NK-92 treated with Interleukin-12 subunit alpha and Interleukin-12 subunit beta, amount 100 ng/mL, for 24 hours (cell line): ENCODE measurements at regions not wholly inside any gene's neighbourhood (a gene's known extent, or its start where the extent isn't known, plus 50 kb on each side); places are given as distances from the start of the nearest gene placed in this dataset.

Experiments
- DNase-seq: peaks from one replicate; lab custom pipeline; 2025; lab: John Stamatoyannopoulos, UW

GRCh38 chr18:1564793-1565192, 660.1 kb downstream of the ADCYAP1 start:
- DNase-seq, result no peak

GRCh38 chr18:1571206-1571605, 666.5 kb downstream of the ADCYAP1 start:
- no peak for DNase-seq

GRCh38 chr18:1573732-1574131, 669.1 kb downstream of the ADCYAP1 start:
- DNase-seq, result no peak

GRCh38 chr18:1575084-1575483, 670.4 kb downstream of the ADCYAP1 start:
- DNase-seq, result no peak

- no peak for DNase-seq
These were observed 673.8 kb downstream of the ADCYAP1 start for GRCh38 chr18:1578505-1578904.

- DNase-seq, result no peak
These were observed 676.9 kb downstream of the ADCYAP1 start for GRCh38 chr18:1581581-1581980.

- no peak for DNase-seq
These were observed 681.3 kb downstream of the ADCYAP1 start for GRCh38 chr18:1585881-1586488.

GRCh38 chr18:1593091-1593490, 688.4 kb downstream of the ADCYAP1 start:
- no peak for DNase-seq

- no peak for DNase-seq
These were observed 690.5 kb downstream of the ADCYAP1 start for GRCh38 chr18:1595195-1595594.

GRCh38 chr18:1599196-1599595, 694.5 kb downstream of the ADCYAP1 start:
- DNase-seq, result no peak

GRCh38 chr18:1604751-1605150, 700.1 kb downstream of the ADCYAP1 start:
- DNase-seq, result no peak

- no peak for DNase-seq
These were observed 713.7 kb downstream of the ADCYAP1 start for GRCh38 chr18:1618364-1618763.

- no peak for DNase-seq
These were observed 714.8 kb downstream of the ADCYAP1 start for GRCh38 chr18:1619507-1619906.

- no peak for DNase-seq
These were observed 719.9 kb downstream of the ADCYAP1 start for GRCh38 chr18:1624612-1625011.

GRCh38 chr18:1627494-1627893, 722.8 kb downstream of the ADCYAP1 start:
- no peak for DNase-seq

GRCh38 chr18:1648712-1649111, 744.0 kb downstream of the ADCYAP1 start:
- no peak for DNase-seq

GRCh38 chr18:1652018-1652417, 747.3 kb downstream of the ADCYAP1 start:
- DNase-seq, result no peak

- no peak for DNase-seq
These were observed 749.2 kb downstream of the ADCYAP1 start for GRCh38 chr18:1653873-1654272.

GRCh38 chr18:1657876-1658275, 753.2 kb downstream of the ADCYAP1 start:
- no peak for DNase-seq

GRCh38 chr18:1658908-1659566, 754.4 kb downstream of the ADCYAP1 start:
- DNase-seq, result no peak

GRCh38 chr18:1663879-1664705, 759.4 kb downstream of the ADCYAP1 start:
- DNase-seq, result peak; percentile 3

- DNase-seq, result no peak
These were observed 760.4 kb downstream of the ADCYAP1 start for GRCh38 chr18:1665079-1665478.

GRCh38 chr18:1668279-1668678, 763.6 kb downstream of the ADCYAP1 start:
- no peak for DNase-seq
